GM18520 (cell line): ENCODE measurements at regions not wholly inside any gene's neighbourhood (a gene's known extent, or its start where the extent isn't known, plus 50 kb on each side); places are given as distances from the start of the nearest gene placed in this dataset.
"Not testable (repeated sequence)": the region's sequence is repeated elsewhere in the genome, so short reads cannot be mapped to it uniquely, and the experiment has no call there.

ENCODE experiments used
- ATAC-seq: cut with Tn5 transposase; IDR thresholded peaks from one replicate; pipeline ENCODE4 v1.9.1; 2021; ENCODE audit not compliant: unreplicated experiment

- not testable (repeated sequence) for ATAC-seq
Measured at GRCh38 chrX:40788698-40789097, 53.4 kb upstream of the MED14 start.

- ATAC-seq, result no peak
Measured at GRCh38 chrX:40792433-40792832, 57.1 kb upstream of the MED14 start.

- ATAC-seq, result not testable (repeated sequence)
Measured at GRCh38 chrX:40794829-40795130, 59.4 kb upstream of the MED14 start.

- ATAC-seq, result not testable (repeated sequence)
Measured at GRCh38 chrX:40799745-40800144, 64.4 kb upstream of the MED14 start.

GRCh38 chrX:40805404-40805803, 70.1 kb upstream of the MED14 start:
- ATAC-seq, result no peak

GRCh38 chrX:40806513-40807220, 71.3 kb upstream of the MED14 start:
- no peak for ATAC-seq

GRCh38 chrX:40807384-40807783, 72.0 kb upstream of the MED14 start:
- ATAC-seq, result no peak

GRCh38 chrX:40808203-40808602, 72.9 kb upstream of the MED14 start:
- ATAC-seq, result no peak

GRCh38 chrX:40809210-40809609, 73.9 kb upstream of the MED14 start:
- ATAC-seq, result no peak

- ATAC-seq, result not testable (repeated sequence)
Measured at GRCh38 chrX:40815045-40815444, 79.7 kb upstream of the MED14 start.

- no peak for ATAC-seq
Measured at GRCh38 chrX:40816906-40817305, 81.6 kb upstream of the MED14 start.

GRCh38 chrX:40818236-40818635, 82.9 kb upstream of the MED14 start:
- no peak for ATAC-seq

GRCh38 chrX:40821780-40822179, 86.4 kb upstream of the MED14 start:
- no peak for ATAC-seq

GRCh38 chrX:40827331-40827730, 92.0 kb upstream of the MED14 start:
- ATAC-seq, result no peak

- ATAC-seq, result no peak
Measured at GRCh38 chrX:40831750-40832149, 96.4 kb upstream of the MED14 start.

GRCh38 chrX:40832723-40833122, 97.4 kb upstream of the MED14 start:
- no peak for ATAC-seq

- ATAC-seq, result no peak
Measured at GRCh38 chrX:40834225-40834624, 98.9 kb upstream of the MED14 start.

GRCh38 chrX:40835526-40835925, 100.2 kb upstream of the MED14 start:
- no peak for ATAC-seq

GRCh38 chrX:40843643-40844042, 108.3 kb upstream of the MED14 start:
- ATAC-seq, result no peak

- ATAC-seq, result no peak
Measured at GRCh38 chrX:40844471-40844870, 109.1 kb upstream of the MED14 start.

GRCh38 chrX:40845331-40845911, 110.1 kb upstream of the MED14 start:
- no peak for ATAC-seq

GRCh38 chrX:40849906-40850823, 114.8 kb upstream of the MED14 start:
- no peak for ATAC-seq
